ENCODE measurements at regions not wholly inside any gene's neighbourhood (a gene's known extent, or its start where the extent isn't known, plus 50 kb on each side); places are given as distances from the start of the nearest gene placed in this dataset.

DNA sequence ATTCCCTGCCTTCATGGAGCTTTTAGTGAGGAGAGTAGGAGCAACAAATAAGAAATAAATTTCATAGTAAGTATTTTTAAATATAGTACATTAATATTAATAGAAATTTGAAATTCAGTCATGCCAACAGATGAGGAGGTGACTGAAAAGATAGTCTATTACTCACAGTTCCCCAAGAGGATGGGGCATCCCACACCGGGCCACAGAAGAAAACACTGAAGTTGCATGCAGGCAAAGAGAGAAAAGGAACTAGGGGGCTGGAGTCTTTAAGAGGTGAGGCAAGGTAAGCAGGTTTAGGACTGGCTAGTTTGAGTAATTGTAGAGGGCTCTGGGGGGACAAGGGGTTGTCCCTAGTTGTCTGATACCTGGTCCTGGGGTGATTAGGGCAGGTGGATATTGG is 120.1 kb upstream of the UMPS start:
- H3K9me3 ChIP-seq (ENCODE audit: control insufficient read depth, insufficient read depth, low read depth, low read length): no peaks in the 10 kb centered on the region
- H3K27ac ChIP-seq (ENCODE audit: insufficient read depth, low read length): no peak overlapping the region
- no peaks in the 10 kb centered on the region for H4K20me1 ChIP-seq (ENCODE audit: control insufficient read depth, extremely low read depth, insufficient read depth, low read length)
- H3K4me3 ChIP-seq (replicated peaks in 1 of 4; ENCODE audit: control extremely low read depth in 1 of 4, insufficient read depth in 1 of 4, low read depth in 3 of 4, low read length in 4 of 4): no peak overlapping the region
- no peak overlapping the region for H3K4me2 ChIP-seq (ENCODE audit: extremely low read depth, insufficient read depth, low read length)
- no peaks in the 10 kb centered on the region for H3K4me1 ChIP-seq (ENCODE audit: control insufficient read depth, extremely low read depth, insufficient read depth, low read length)
- H3K27me3 ChIP-seq (ENCODE audit: control insufficient read depth, insufficient read depth, low read length): no peaks in the 10 kb centered on the region
- no peaks in the 10 kb centered on the region for H3K36me3 ChIP-seq (ENCODE audit: control insufficient read depth, insufficient read depth, low read length)
- H3K79me2 ChIP-seq (ENCODE audit: control insufficient read depth, insufficient read depth, low read length): no peaks in the 10 kb centered on the region
- TF ChIP-seq EZH2 (IDR thresholded peaks at IDR 0.05; ENCODE audit: low read length, missing control alignments): no peak
- TF ChIP-seq, protein P1, sequence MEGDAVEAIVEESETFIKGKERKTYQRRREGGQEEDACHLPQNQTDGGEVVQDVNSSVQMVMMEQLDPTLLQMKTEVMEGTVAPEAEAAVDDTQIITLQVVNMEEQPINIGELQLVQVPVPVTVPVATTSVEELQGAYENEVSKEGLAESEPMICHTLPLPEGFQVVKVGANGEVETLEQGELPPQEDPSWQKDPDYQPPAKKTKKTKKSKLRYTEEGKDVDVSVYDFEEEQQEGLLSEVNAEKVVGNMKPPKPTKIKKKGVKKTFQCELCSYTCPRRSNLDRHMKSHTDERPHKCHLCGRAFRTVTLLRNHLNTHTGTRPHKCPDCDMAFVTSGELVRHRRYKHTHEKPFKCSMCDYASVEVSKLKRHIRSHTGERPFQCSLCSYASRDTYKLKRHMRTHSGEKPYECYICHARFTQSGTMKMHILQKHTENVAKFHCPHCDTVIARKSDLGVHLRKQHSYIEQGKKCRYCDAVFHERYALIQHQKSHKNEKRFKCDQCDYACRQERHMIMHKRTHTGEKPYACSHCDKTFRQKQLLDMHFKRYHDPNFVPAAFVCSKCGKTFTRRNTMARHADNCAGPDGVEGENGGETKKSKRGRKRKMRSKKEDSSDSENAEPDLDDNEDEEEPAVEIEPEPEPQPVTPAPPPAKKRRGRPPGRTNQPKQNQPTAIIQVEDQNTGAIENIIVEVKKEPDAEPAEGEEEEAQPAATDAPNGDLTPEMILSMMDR (conservative IDR thresholded peaks at IDR 0.05 in 1 of 2, IDR thresholded peaks at IDR 0.05 in 1 of 2; ENCODE audit: low read depth in 1 of 2, low read length in 2 of 2): no peak
- no peak overlapping the region for H2AFZ ChIP-seq (ENCODE audit: low read length)
- no peak overlapping the region for H3K9ac ChIP-seq (ENCODE audit: insufficient read depth, low read length)
- DNase-seq (ENCODE audit: low read depth in 2 of 2): no peak

DNA sequence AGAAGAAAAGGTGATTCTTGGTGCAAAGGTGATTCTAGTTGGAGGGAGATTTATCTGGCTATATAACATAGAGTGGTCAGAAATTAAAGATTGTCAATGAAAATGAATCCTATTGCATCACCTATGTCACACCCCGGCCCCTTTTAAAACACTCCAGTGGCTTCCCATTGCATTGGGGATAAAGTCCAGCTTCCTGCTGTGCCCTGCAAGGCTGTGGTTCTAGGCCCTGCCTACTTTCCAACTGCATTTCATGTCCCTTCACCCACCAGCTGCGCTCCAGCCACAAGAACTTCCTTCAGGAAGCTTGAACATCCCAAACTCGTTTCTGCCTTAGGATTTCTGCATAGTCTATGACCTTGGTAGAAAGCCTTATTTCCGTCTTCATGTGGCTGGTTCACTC is 118.7 kb upstream of the UMPS start:
- Histone ChIP-seq H3K4me3 (replicated peaks in 1 of 4; ENCODE audit: control extremely low read depth in 1 of 4, insufficient read depth in 1 of 4, low read depth in 3 of 4, low read length in 4 of 4) (no peak overlapping the region), H3K9me3 (ENCODE audit: control insufficient read depth, insufficient read depth, low read depth, low read length) (no peaks in the 10 kb centered on the region), H3K9ac (ENCODE audit: insufficient read depth, low read length) (no peak overlapping the region), H4K20me1 (ENCODE audit: control insufficient read depth, extremely low read depth, insufficient read depth, low read length) (no peaks in the 10 kb centered on the region), H3K36me3 (ENCODE audit: control insufficient read depth, insufficient read depth, low read length) (no peaks in the 10 kb centered on the region), H3K79me2 (ENCODE audit: control insufficient read depth, insufficient read depth, low read length) (no peaks in the 10 kb centered on the region), H3K4me2 (ENCODE audit: extremely low read depth, insufficient read depth, low read length) (no peak overlapping the region), H2AFZ (ENCODE audit: low read length) (no peak overlapping the region), H3K27ac (ENCODE audit: insufficient read depth, low read length) (no peak overlapping the region), H3K27me3 (ENCODE audit: control insufficient read depth, insufficient read depth, low read length) (no peaks in the 10 kb centered on the region), H3K4me1 (ENCODE audit: control insufficient read depth, extremely low read depth, insufficient read depth, low read length) (no peaks in the 10 kb centered on the region)
- TF ChIP-seq, protein P1 (conservative IDR thresholded peaks at IDR 0.05 in 1 of 2, IDR thresholded peaks at IDR 0.05 in 1 of 2; ENCODE audit: low read depth in 1 of 2, low read length in 2 of 2): no peak
- no peak for TF ChIP-seq EZH2 (IDR thresholded peaks at IDR 0.05; ENCODE audit: low read length, missing control alignments)
- no peak for DNase-seq (ENCODE audit: low read depth in 2 of 2)

DNA sequence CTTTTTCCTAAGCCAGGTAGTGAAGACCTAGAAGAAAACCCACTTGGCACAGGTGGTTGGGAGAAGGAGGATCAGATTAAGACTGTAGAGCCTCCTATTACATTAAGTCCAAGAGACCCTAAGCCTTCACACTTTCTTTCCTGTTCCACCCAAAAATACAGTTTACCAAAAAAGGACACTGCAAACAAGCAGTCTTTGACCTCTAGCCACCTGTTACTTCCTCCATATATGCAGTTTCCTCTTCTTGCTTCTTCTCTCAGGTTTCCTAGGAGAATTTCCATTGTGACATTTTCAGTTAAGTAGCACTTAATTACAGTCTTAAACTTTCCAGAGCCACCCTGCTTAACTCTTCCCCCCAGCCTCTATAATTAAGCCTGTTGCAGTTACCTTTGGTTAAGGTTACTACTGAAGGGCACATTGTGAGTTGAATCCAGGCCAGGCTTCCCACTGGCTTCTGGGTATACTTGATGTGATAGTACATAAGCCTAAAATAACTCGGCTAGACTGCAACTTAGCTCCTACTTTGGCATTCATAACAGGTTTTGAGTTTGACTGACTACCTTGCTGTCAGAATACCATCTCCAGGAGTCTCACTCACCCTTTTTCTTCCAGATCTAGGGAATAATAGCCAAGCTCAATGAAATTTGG is 114.2 kb upstream of the UMPS start:
- Histone ChIP-seq H3K4me3 (replicated peaks in 1 of 4; ENCODE audit: control extremely low read depth in 1 of 4, insufficient read depth in 1 of 4, low read depth in 3 of 4, low read length in 4 of 4) (no peak overlapping the region), H3K9me3 (ENCODE audit: control insufficient read depth, insufficient read depth, low read depth, low read length) (no peaks in the 10 kb centered on the region), H3K27ac (ENCODE audit: insufficient read depth, low read length) (no peak overlapping the region), H3K27me3 (ENCODE audit: control insufficient read depth, insufficient read depth, low read length) (no peaks in the 10 kb centered on the region), H3K79me2 (ENCODE audit: control insufficient read depth, insufficient read depth, low read length) (no peaks in the 10 kb centered on the region), H4K20me1 (ENCODE audit: control insufficient read depth, extremely low read depth, insufficient read depth, low read length) (no peaks in the 10 kb centered on the region), H2AFZ (ENCODE audit: low read length) (no peak overlapping the region), H3K9ac (ENCODE audit: insufficient read depth, low read length) (no peak overlapping the region), H3K4me1 (ENCODE audit: control insufficient read depth, extremely low read depth, insufficient read depth, low read length) (no peaks in the 10 kb centered on the region), H3K4me2 (ENCODE audit: extremely low read depth, insufficient read depth, low read length) (no peak overlapping the region), H3K36me3 (ENCODE audit: control insufficient read depth, insufficient read depth, low read length) (no peaks in the 10 kb centered on the region)
- no peak for DNase-seq (ENCODE audit: low read depth in 2 of 2)
- TF ChIP-seq, protein P1 (conservative IDR thresholded peaks at IDR 0.05 in 1 of 2, IDR thresholded peaks at IDR 0.05 in 1 of 2; ENCODE audit: low read depth in 1 of 2, low read length in 2 of 2): no peak
- TF ChIP-seq EZH2 (IDR thresholded peaks at IDR 0.05; ENCODE audit: low read length, missing control alignments): no peak

Measured in fibroblast of lung (primary cell).